A549 (cell line): ENCODE measurements at regions not wholly inside any gene's neighbourhood (a gene's known extent, or its start where the extent isn't known, plus 50 kb on each side); places are given as distances from the start of the nearest gene placed in this dataset.

ENCODE experiments used
- ATAC-seq, 2 experiments: fragments of 200-7000 bp in 1 of 2; fragments of >200 bp in 1 of 2; cut with Nextera tagmentation in 1 of 2; cut with Tn5 transposase in 1 of 2; 3 replicates each; pipeline versions ENCODE4 v1.8.0 to v1.9.1; 2018 to 2020; ENCODE audit warnings: mild to moderate bottlenecking in 1 of 2, moderate library complexity in 1 of 2
- CTCF ChIA-PET: fragments of 300-600 bp; sonication (Branson Sonifier 250); formaldehyde crosslinking; extraction: SDS; loops from one replicate; lab custom pipeline; 2021; ENCODE audit warnings: antibody characterized with exemption, inconsistent platforms; lab: Yijun Ruan, JAX
- POLR2A ChIA-PET: fragments of 350-600 bp; formaldehyde crosslinking; extraction: SDS; loops from one replicate; lab custom pipeline; 2021; ENCODE audit warnings: antibody characterized with exemption, inconsistent platforms; lab: Yijun Ruan, JAX
- DNase-seq, 2 experiments: peaks; one replicate each; pipeline versions ENCODE4 v3.0.0 to v3.0.0-alpha.2; 2011 to 2016; ENCODE audit warnings: low read depth in 1 of 2, low spot score in 1 of 2
- FAIRE-seq: peaks from 2 replicates; lab custom pipeline; 2011; peaks lifted over from hg19 to GRCh38; lab: Jason Lieb, UNC
- H3K27ac ChIP-seq, 2 experiments: fragments of >200 bp; sonication (Bioruptor Twin); formaldehyde crosslinking; 3 replicates each; pipeline ENCODE4 v1.5.1; 2016 to 2017
- H3K4me1 ChIP-seq: fragments of >200 bp; sonication (Bioruptor Twin); formaldehyde crosslinking; 3 replicates; pipeline ENCODE4 v1.6.1; 2016
- H3K4me2 ChIP-seq: fragments of >200 bp; sonication (Bioruptor Twin); formaldehyde crosslinking; 3 replicates; pipeline ENCODE4 v1.6.1; 2016
- H3K4me3 ChIP-seq: fragments of >200 bp; sonication (Bioruptor Twin); formaldehyde crosslinking; 3 replicates; pipeline ENCODE4 v1.5.1; 2016
- H3K9me3 ChIP-seq: fragments of >200 bp; sonication (Bioruptor Twin); formaldehyde crosslinking; 3 replicates; pipeline ENCODE4 v1.6.1; 2016
- ATOH8 ChIP-seq: fragments of 250-450 bp; sonication (Bioruptor Pico); IDR thresholded peaks from 2 replicates; pipeline ENCODE4 v1.5.0; 2020; ENCODE audit warnings: low read depth, mild to moderate bottlenecking, moderate library complexity
- CBX2 ChIP-seq: fragments of 200-600 bp; sonication (generic); IDR thresholded peaks from 2 replicates; pipeline ENCODE4 v1.6.1; 2016; ENCODE audit warnings: low read depth, mild to moderate bottlenecking, borderline replicate concordance
- CBX8 ChIP-seq: fragments of 200-600 bp; sonication (generic); IDR thresholded peaks from 2 replicates; pipeline ENCODE4 v1.6.1; 2016
- CEBPB ChIP-seq, 2 experiments: fragments of >200 bp in 1 of 2; sonication (Bioruptor Twin) in 1 of 2; formaldehyde crosslinking in 1 of 2; IDR thresholded peaks; 2 replicates each; pipeline ENCODE4 v1.6.1; 2012 to 2016
- E2F6 ChIP-seq: IDR thresholded peaks from 2 replicates; pipeline ENCODE4 v1.6.1; 2012; ENCODE audit warnings: low read depth, borderline replicate concordance
- EP300 ChIP-seq, 2 experiments: fragments of >200 bp; sonication (Bioruptor Twin); formaldehyde crosslinking; IDR thresholded peaks; 2 replicates in 1 of 2; 3 replicates in 1 of 2; pipeline ENCODE4 v1.6.1; 2016 to 2017
- ESRRA ChIP-seq: fragments of 150-350 bp; IDR thresholded peaks from 2 replicates; pipeline ENCODE4 v1.6.1; 2014; ENCODE audit warnings: mild to moderate bottlenecking, low read length, borderline replicate concordance
- FOSL2 ChIP-seq, 2 experiments: fragments of 450-650 bp in 1 of 2; fragments of >200 bp in 1 of 2; sonication (Bioruptor Twin) in 1 of 2; formaldehyde crosslinking; IDR thresholded peaks; 2 replicates each; pipeline versions ENCODE4 v1.5.0 to v1.6.1; 2016 to 2020; ENCODE audit warnings: mild to moderate bottlenecking in 1 of 2, moderate library complexity in 1 of 2
- GATA3 ChIP-seq: IDR thresholded peaks from 2 replicates; pipeline ENCODE4 v1.6.1; 2012; ENCODE audit warnings: borderline replicate concordance
- HES2 ChIP-seq: fragments of >200 bp; sonication (Bioruptor Twin); formaldehyde crosslinking; IDR thresholded peaks from 2 replicates; pipeline ENCODE4 v1.6.1; 2016
- HMGXB4 ChIP-seq: fragments of 250-450 bp; sonication (Bioruptor Pico); IDR thresholded peaks from 2 replicates; pipeline ENCODE4 v1.5.0; 2021; ENCODE audit warnings: mild to moderate bottlenecking, moderate library complexity, borderline replicate concordance
- KDM5A ChIP-seq: fragments of 200-600 bp; sonication (generic); IDR thresholded peaks from 2 replicates; pipeline ENCODE4 v1.6.1; 2016; ENCODE audit warnings: antibody characterized with exemption, mild to moderate bottlenecking
- MAX ChIP-seq: IDR thresholded peaks from 2 replicates; pipeline ENCODE4 v1.6.1; 2012
- MAZ ChIP-seq: fragments of 150-350 bp; IDR thresholded peaks from 2 replicates; pipeline ENCODE4 v1.6.1; 2014; ENCODE audit warnings: antibody characterized with exemption, low read depth, low read length, borderline replicate concordance
- MYC ChIP-seq: IDR thresholded peaks from 2 replicates; pipeline ENCODE4 v1.6.1; 2012; ENCODE audit warnings: mild to moderate bottlenecking, inconsistent platforms, low read length, improper control_type of control experiment, borderline replicate concordance
- POLR2A ChIP-seq: IDR thresholded peaks from 2 replicates; pipeline ENCODE4 v1.6.1; 2012; ENCODE audit warnings: mild to moderate bottlenecking, low read length
- POLR2AphosphoS2 ChIP-seq: conservative IDR thresholded peaks from 2 replicates; pipeline ENCODE4 v1.6.1; 2012; ENCODE audit warnings: low read length, improper control_type of control experiment, inconsistent platforms
- RARB ChIP-seq: fragments of 250-450 bp; sonication (Bioruptor Pico); IDR thresholded peaks from 2 replicates; pipeline ENCODE4 v1.8.0; 2021; ENCODE audit warnings: mild to moderate bottlenecking, moderate library complexity
- RNF2 ChIP-seq: fragments of 200-600 bp; sonication (generic); IDR thresholded peaks from 2 replicates; pipeline ENCODE4 v1.6.1; 2016; ENCODE audit warnings: low read depth, mild to moderate bottlenecking, antibody characterized with exemption, moderate library complexity, borderline replicate concordance
- SREBF2 ChIP-seq: fragments of 450-650 bp; IDR thresholded peaks from 2 replicates; pipeline ENCODE4 v1.6.1; 2014; ENCODE audit warnings: mild to moderate bottlenecking, moderate library complexity
- TP53 ChIP-seq: fragments of 250-450 bp; sonication (Bioruptor Pico); IDR thresholded peaks from 2 replicates; pipeline ENCODE4 v1.5.0; 2021; ENCODE audit warnings: mild to moderate bottlenecking, moderate library complexity
- USF2 ChIP-seq: fragments of 450-650 bp; IDR thresholded peaks from 2 replicates; pipeline ENCODE4 v1.6.1; 2014; ENCODE audit warnings: antibody characterized with exemption
- ZC3H11A ChIP-seq: fragments of 450-650 bp; IDR thresholded peaks from 2 replicates; pipeline ENCODE4 v1.6.1; 2014; ENCODE audit warnings: antibody characterized with exemption, mild to moderate bottlenecking
- WGBS: methylation state at CpG from one replicate; pipeline ENCODE4 v1.1.6; 2017; ENCODE audit errors: missing lambda C conversion rate; 5-methylcytosine and 5-hydroxymethylcytosine counted together

- POLR2A ChIA-PET = no interaction called here
- H3K4me1 ChIP-seq = peaks cover 24% of the 10 kb centered on the region; the same call in 2 of the 3 replicates
- WGBS = 39% methylated on average over 2 of the region's 2 CpGs
- H3K27ac ChIP-seq = no peak overlapping the region
- CTCF ChIA-PET = no interaction called here
- FAIRE-seq (no peak), ATAC-seq (no peak), DNase-seq (no peak)
- H3K4me2 ChIP-seq = no peak overlapping the region
- H3K9me3 ChIP-seq = 0 out of 3 replicates have a peak, but pooled peaks cover 3% of the 10 kb centered on the region
- TF ChIP-seq E2F6 (no peak), ATOH8 (CRISPR knock-in tag) (no peak), MAX (no peak), CBX8 (no peak), RARB (CRISPR knock-in tag) (no peak), SREBF2 (no peak), POLR2A (no peak), MAZ (no peak), EP300 (IDR thresholded peaks at IDR 0.05) (no peak), TP53 (no peak)
- H3K4me3 ChIP-seq = no peak overlapping the region
These were observed 848.0 kb downstream of the TUSC7 start for GRCh38 chr3:117557464-117558090.

- H3K4me2 ChIP-seq = no peak overlapping the region
- peaks cover 21% of the 10 kb centered on the region; the same call in 2 of the 3 replicates for H3K4me1 ChIP-seq
- 0 out of 3 replicates have a peak, but pooled peaks cover 3% of the 10 kb centered on the region for H3K9me3 ChIP-seq
- H3K27ac ChIP-seq = no peak overlapping the region
- DNase-seq = no peak
- ATAC-seq = no peak
- TF ChIP-seq ZC3H11A (no peak), RNF2 (no peak), GATA3 (no peak), USF2 (no peak), E2F6 (no peak), FOSL2 (IDR thresholded peaks at IDR 0.05) (no peak), FOSL2 (CRISPR knock-in tag; IDR thresholded peaks at IDR 0.05) (no peak), CEBPB (IDR thresholded peaks at IDR 0.05) (no peak), POLR2AphosphoS2 (no peak), SREBF2 (no peak), MYC (no peak), HMGXB4 (CRISPR knock-in tag) (no peak), HES2 (no peak), CBX2 (no peak), KDM5A (no peak), ESRRA (no peak)
- TF ChIP-seq, all 56 proteins: peak for 0
- WGBS = 12% methylated on average over 1 of the region's 1 CpG
- no peak for FAIRE-seq
- POLR2A ChIA-PET = no interaction called here
- no peak overlapping the region for H3K4me3 ChIP-seq
- CTCF ChIA-PET = no interaction called here
These were observed 849.1 kb downstream of the TUSC7 start for GRCh38 chr3:117558681-117559080.
